OCI-LY3 (cell line): ENCODE measurements at regions not wholly inside any gene's neighbourhood (a gene's known extent, or its start where the extent isn't known, plus 50 kb on each side); places are given as distances from the start of the nearest gene placed in this dataset.

Source experiments
- EZH2phosphoT487 ChIP-seq: fragments of 200-600 bp; shearing (Covaris generic); IDR thresholded peaks from 2 replicates; pipeline ENCODE4 v1.6.1; 2018; ENCODE audit warnings: antibody characterized with exemption, mixed run types, low read depth
- TF ChIP-seq, protein P1 (sequence below): fragments of 200-600, 300-600 bp; sonication (generic); IDR thresholded peaks from 2 replicates; pipeline ENCODE4 v1.5.1; 2014; ENCODE audit warnings: antibody characterized with exemption, low read length, low read depth

DNA sequence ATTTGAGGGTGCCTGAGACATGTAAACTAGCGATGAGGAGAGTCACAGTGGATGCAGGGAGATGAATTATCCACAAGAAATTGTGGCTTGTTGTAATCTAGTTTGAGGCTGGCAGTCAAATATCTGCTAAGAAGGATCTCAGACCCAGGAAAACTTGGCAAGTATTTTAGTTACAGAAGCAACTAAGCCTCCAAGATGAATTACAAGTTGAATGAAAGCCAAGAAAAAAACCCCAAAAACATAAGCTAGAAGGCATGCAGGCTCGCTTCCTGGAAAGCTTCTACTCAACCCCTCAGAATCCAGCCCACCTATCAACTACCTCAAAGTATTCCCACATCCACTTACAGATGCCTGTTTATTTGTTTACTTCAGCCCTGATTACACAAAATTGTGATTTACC lies 696.9 kb downstream of the MAT2B start:
- TF ChIP-seq, protein P1, sequence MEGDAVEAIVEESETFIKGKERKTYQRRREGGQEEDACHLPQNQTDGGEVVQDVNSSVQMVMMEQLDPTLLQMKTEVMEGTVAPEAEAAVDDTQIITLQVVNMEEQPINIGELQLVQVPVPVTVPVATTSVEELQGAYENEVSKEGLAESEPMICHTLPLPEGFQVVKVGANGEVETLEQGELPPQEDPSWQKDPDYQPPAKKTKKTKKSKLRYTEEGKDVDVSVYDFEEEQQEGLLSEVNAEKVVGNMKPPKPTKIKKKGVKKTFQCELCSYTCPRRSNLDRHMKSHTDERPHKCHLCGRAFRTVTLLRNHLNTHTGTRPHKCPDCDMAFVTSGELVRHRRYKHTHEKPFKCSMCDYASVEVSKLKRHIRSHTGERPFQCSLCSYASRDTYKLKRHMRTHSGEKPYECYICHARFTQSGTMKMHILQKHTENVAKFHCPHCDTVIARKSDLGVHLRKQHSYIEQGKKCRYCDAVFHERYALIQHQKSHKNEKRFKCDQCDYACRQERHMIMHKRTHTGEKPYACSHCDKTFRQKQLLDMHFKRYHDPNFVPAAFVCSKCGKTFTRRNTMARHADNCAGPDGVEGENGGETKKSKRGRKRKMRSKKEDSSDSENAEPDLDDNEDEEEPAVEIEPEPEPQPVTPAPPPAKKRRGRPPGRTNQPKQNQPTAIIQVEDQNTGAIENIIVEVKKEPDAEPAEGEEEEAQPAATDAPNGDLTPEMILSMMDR: no peak
- TF ChIP-seq EZH2phosphoT487: no peak
